ENCODE measurements at regions not wholly inside any gene's neighbourhood (a gene's known extent, or its start where the extent isn't known, plus 50 kb on each side); places are given as distances from the start of the nearest gene placed in this dataset.

- TF ChIP-seq EZH2phosphoT487 (IDR thresholded peaks at IDR 0.05; ENCODE audit: insufficient read depth, low read depth) (no peak), EZH2 (IDR thresholded peaks at IDR 0.05; ENCODE audit: insufficient read depth, poor library complexity, severe bottlenecking) (no peak)
- Histone ChIP-seq H3F3A (ENCODE audit: insufficient read depth) (no peaks in the 10 kb centered on the region), H2AFZ (no peak overlapping the region), H3K27ac (no peak overlapping the region), H3K4me1 (ENCODE audit: insufficient read depth) (no peaks in the 10 kb centered on the region), H3K27me3 (replicated peaks; ENCODE audit: insufficient read depth) (no peaks in the 10 kb centered on the region), H3K9me2 (ENCODE audit: insufficient read depth) (no peaks in the 10 kb centered on the region), H3K4me2 (ENCODE audit: unreplicated experiment) (no peak overlapping the region), H3K9me3 (ENCODE audit: low read depth) (no peaks in the 10 kb centered on the region), H3K36me3 (ENCODE audit: low read depth) (no peaks in the 10 kb centered on the region), H3K79me2 (ENCODE audit: insufficient read depth) (no peaks in the 10 kb centered on the region), H3K9ac (no peak overlapping the region), H4K20me1 (ENCODE audit: insufficient read depth) (no peaks in the 10 kb centered on the region), H3K4me3 (no peak overlapping the region)
- 53 to 58% methylated on average over 9 of the region's 9 CpGs for WGBS, 2 experiments (ENCODE audit: low coverage in 1 of 2, low lambda C conversion rate in 2 of 2, missing lambda C conversion rate in 2 of 2)
- no peak for DNase-seq
- in situ Hi-C loops (cut with MboI) = no loop called here
These were observed 547.3 kb downstream of the BCL11B start for GRCh38 chr14:98724734-98725133.

GRCh38 chr14:98725191-98725590, 546.8 kb downstream of the BCL11B start:
- H3K9me2 ChIP-seq (ENCODE audit: insufficient read depth) = no peaks in the 10 kb centered on the region
- H3K4me3 ChIP-seq = no peak overlapping the region
- H3K9me3 ChIP-seq (ENCODE audit: low read depth) = no peaks in the 10 kb centered on the region
- 64 to 67% methylated on average over 7 of the region's 7 CpGs for WGBS, 2 experiments (ENCODE audit: low coverage in 1 of 2, low lambda C conversion rate in 2 of 2, missing lambda C conversion rate in 2 of 2)
- no peak overlapping the region for H2AFZ ChIP-seq
- H3K79me2 ChIP-seq (ENCODE audit: insufficient read depth) = no peaks in the 10 kb centered on the region
- H4K20me1 ChIP-seq (ENCODE audit: insufficient read depth) = no peaks in the 10 kb centered on the region
- H3K4me2 ChIP-seq (ENCODE audit: unreplicated experiment) = no peak overlapping the region
- in situ Hi-C loops (cut with MboI) = no loop called here
- no peaks in the 10 kb centered on the region for H3K36me3 ChIP-seq (ENCODE audit: low read depth)
- no peaks in the 10 kb centered on the region for H3K27me3 ChIP-seq (replicated peaks; ENCODE audit: insufficient read depth)
- H3F3A ChIP-seq (ENCODE audit: insufficient read depth) = no peaks in the 10 kb centered on the region
- no peak for TF ChIP-seq EZH2phosphoT487 (IDR thresholded peaks at IDR 0.05; ENCODE audit: insufficient read depth, low read depth)
- no peaks in the 10 kb centered on the region for H3K4me1 ChIP-seq (ENCODE audit: insufficient read depth)
- no peak overlapping the region for H3K27ac ChIP-seq
- no peak overlapping the region for H3K9ac ChIP-seq
- no peak for DNase-seq

- H3K4me3 ChIP-seq = no peak overlapping the region
- H4K20me1 ChIP-seq (ENCODE audit: insufficient read depth) = no peaks in the 10 kb centered on the region
- H3K36me3 ChIP-seq (ENCODE audit: low read depth) = no peaks in the 10 kb centered on the region
- no peaks in the 10 kb centered on the region for H3K79me2 ChIP-seq (ENCODE audit: insufficient read depth)
- no peak for DNase-seq
- no peak overlapping the region for H3K9ac ChIP-seq
- no peak overlapping the region for H3K27ac ChIP-seq
- no peaks in the 10 kb centered on the region for H3F3A ChIP-seq (ENCODE audit: insufficient read depth)
- H3K27me3 ChIP-seq (replicated peaks; ENCODE audit: insufficient read depth) = no peaks in the 10 kb centered on the region
- TF ChIP-seq EZH2phosphoT487 (IDR thresholded peaks at IDR 0.05; ENCODE audit: insufficient read depth, low read depth) (no peak), EZH2 (IDR thresholded peaks at IDR 0.05; ENCODE audit: insufficient read depth, poor library complexity, severe bottlenecking) (no peak)
- H3K9me2 ChIP-seq (ENCODE audit: insufficient read depth) = no peaks in the 10 kb centered on the region
- WGBS, 2 experiments (ENCODE audit: low coverage in 1 of 2, low lambda C conversion rate in 2 of 2, missing lambda C conversion rate in 2 of 2) = 62 to 63% methylated on average over 9 of the region's 9 CpGs
- in situ Hi-C loops (cut with MboI) = no loop called here
- no peaks in the 10 kb centered on the region for H3K9me3 ChIP-seq (ENCODE audit: low read depth)
- H2AFZ ChIP-seq = no peak overlapping the region
- no peaks in the 10 kb centered on the region for H3K4me1 ChIP-seq (ENCODE audit: insufficient read depth)
- no peak overlapping the region for H3K4me2 ChIP-seq (ENCODE audit: unreplicated experiment)
These were observed 546.3 kb downstream of the BCL11B start for GRCh38 chr14:98725676-98726075.

- DNase-seq = no peak
These were observed 545.2 kb downstream of the BCL11B start for GRCh38 chr14:98726585-98727405.

More at GRCh38 chr14:98726585-98727405, 545.2 kb downstream of the BCL11B start:
- no peaks in the 10 kb centered on the region for H3K9me3 ChIP-seq (ENCODE audit: low read depth)
- TF ChIP-seq EZH2phosphoT487 (IDR thresholded peaks at IDR 0.05; ENCODE audit: insufficient read depth, low read depth) (no peak), EZH2 (IDR thresholded peaks at IDR 0.05; ENCODE audit: insufficient read depth, poor library complexity, severe bottlenecking) (no peak)
- no peaks in the 10 kb centered on the region for H3K9me2 ChIP-seq (ENCODE audit: insufficient read depth)
- H3K9ac ChIP-seq = no peak overlapping the region
- in situ Hi-C loops (cut with MboI) = no loop called here
- H4K20me1 ChIP-seq (ENCODE audit: insufficient read depth) = no peaks in the 10 kb centered on the region
- H3K4me2 ChIP-seq (ENCODE audit: unreplicated experiment) = no peak overlapping the region
- no peaks in the 10 kb centered on the region for H3K79me2 ChIP-seq (ENCODE audit: insufficient read depth)
- H3K4me1 ChIP-seq (ENCODE audit: insufficient read depth) = no peaks in the 10 kb centered on the region
- H3F3A ChIP-seq (ENCODE audit: insufficient read depth) = no peaks in the 10 kb centered on the region
- H2AFZ ChIP-seq = no peak overlapping the region
- WGBS, 2 experiments (ENCODE audit: low coverage in 1 of 2, low lambda C conversion rate in 2 of 2, missing lambda C conversion rate in 2 of 2) = 43 to 54% methylated on average over 11 of the region's 11 CpGs
- H3K4me3 ChIP-seq = no peak overlapping the region
- H3K27me3 ChIP-seq (replicated peaks; ENCODE audit: insufficient read depth) = no peaks in the 10 kb centered on the region
- no peaks in the 10 kb centered on the region for H3K36me3 ChIP-seq (ENCODE audit: low read depth)
- no peak overlapping the region for H3K27ac ChIP-seq

Measured in GM23248 (cell line).